Liver (tissue), 3 donors: ENCODE measurements at regions not wholly inside any gene's neighbourhood (a gene's known extent, or its start where the extent isn't known, plus 50 kb on each side); places are given as distances from the start of the nearest gene placed in this dataset.

Experiments
- CTCF ChIP-seq: fragments of 150-350 bp; IDR thresholded peaks from 2 replicates; pipeline ENCODE4 v1.5.1; 2017; ENCODE audit warnings: improper control_type of control experiment, low read depth, low read length; ENCODE audit not compliant: missing input control
- HNF4A ChIP-seq, 2 donors: conservative IDR thresholded peaks; 2 replicates each; pipeline ENCODE4 v1.6.1; 2016; ENCODE audit warnings: antibody characterized with exemption in 2 of 2, mild to moderate bottlenecking in 2 of 2
- JUND ChIP-seq, 2 donors: IDR thresholded peaks; 2 replicates each; pipeline ENCODE4 v1.6.1; 2016; ENCODE audit warnings: antibody characterized with exemption in 2 of 2
- TAF1 ChIP-seq: conservative IDR thresholded peaks from 2 replicates; pipeline ENCODE4 v1.6.1; 2016; ENCODE audit warnings: antibody characterized with exemption, mild to moderate bottlenecking
- YY1 ChIP-seq: IDR thresholded peaks from 2 replicates; pipeline ENCODE4 v1.6.1; 2016; ENCODE audit warnings: antibody characterized with exemption, mild to moderate bottlenecking
- TF ChIP-seq, protein P1 (sequence below): IDR thresholded peaks from 2 replicates; pipeline ENCODE4 v1.6.1; 2016; ENCODE audit warnings: antibody characterized with exemption, mild to moderate bottlenecking
- donor health status: healthy.
- donor health status: healthy.

DNA sequence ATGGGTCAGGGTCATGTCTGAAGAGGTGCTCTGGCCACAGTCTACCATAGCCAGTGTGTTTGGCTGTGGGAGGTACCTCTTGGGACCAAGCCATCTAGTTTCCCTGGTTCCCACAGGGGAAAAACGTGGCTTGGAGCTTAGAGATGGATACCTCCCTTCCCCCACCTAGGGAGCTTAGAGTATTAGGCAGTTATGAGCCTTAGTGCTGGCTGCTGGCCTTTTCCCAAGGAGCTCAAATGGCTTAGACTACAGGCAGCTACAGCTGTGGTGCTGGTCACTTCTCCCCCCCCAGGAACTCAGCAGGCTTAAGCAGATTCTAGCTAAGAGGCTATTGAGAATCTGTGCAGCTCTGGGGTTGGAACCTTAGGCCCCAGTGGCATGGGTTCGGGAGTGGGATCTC, 591.2 kb downstream of the NSUN3 start:
- no peak for TF ChIP-seq TAF1
- no peak for TF ChIP-seq CTCF
- no peak for TF ChIP-seq HNF4A (conservative IDR thresholded peaks at IDR 0.05)
- no peak for TF ChIP-seq JUND (IDR thresholded peaks at IDR 0.05)
- no peak for TF ChIP-seq YY1
- TF ChIP-seq, protein P1, sequence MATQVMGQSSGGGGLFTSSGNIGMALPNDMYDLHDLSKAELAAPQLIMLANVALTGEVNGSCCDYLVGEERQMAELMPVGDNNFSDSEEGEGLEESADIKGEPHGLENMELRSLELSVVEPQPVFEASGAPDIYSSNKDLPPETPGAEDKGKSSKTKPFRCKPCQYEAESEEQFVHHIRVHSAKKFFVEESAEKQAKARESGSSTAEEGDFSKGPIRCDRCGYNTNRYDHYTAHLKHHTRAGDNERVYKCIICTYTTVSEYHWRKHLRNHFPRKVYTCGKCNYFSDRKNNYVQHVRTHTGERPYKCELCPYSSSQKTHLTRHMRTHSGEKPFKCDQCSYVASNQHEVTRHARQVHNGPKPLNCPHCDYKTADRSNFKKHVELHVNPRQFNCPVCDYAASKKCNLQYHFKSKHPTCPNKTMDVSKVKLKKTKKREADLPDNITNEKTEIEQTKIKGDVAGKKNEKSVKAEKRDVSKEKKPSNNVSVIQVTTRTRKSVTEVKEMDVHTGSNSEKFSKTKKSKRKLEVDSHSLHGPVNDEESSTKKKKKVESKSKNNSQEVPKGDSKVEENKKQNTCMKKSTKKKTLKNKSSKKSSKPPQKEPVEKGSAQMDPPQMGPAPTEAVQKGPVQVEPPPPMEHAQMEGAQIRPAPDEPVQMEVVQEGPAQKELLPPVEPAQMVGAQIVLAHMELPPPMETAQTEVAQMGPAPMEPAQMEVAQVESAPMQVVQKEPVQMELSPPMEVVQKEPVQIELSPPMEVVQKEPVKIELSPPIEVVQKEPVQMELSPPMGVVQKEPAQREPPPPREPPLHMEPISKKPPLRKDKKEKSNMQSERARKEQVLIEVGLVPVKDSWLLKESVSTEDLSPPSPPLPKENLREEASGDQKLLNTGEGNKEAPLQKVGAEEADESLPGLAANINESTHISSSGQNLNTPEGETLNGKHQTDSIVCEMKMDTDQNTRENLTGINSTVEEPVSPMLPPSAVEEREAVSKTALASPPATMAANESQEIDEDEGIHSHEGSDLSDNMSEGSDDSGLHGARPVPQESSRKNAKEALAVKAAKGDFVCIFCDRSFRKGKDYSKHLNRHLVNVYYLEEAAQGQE: no peak
